ENCODE measurements at regions not wholly inside any gene's neighbourhood (a gene's known extent, or its start where the extent isn't known, plus 50 kb on each side); places are given as distances from the start of the nearest gene placed in this dataset.
A peak's percentile ranks its signal among the peaks of the same experiment; 100 is the strongest.

- no peak overlapping the region for H2AFZ ChIP-seq (ENCODE audit: low read depth, low read length)
- H3K9ac ChIP-seq (ENCODE audit: low read length), result no peak overlapping the region
- no peaks in the 10 kb centered on the region for H4K20me1 ChIP-seq (ENCODE audit: insufficient read depth, low read length)
- H3K4me3 ChIP-seq (ENCODE audit: low read length), result no peak overlapping the region
- no peaks in the 10 kb centered on the region for H3K79me2 ChIP-seq (ENCODE audit: low read length)
- H3K4me1 ChIP-seq (ENCODE audit: low read length), result no peaks in the 10 kb centered on the region
- H3K27me3 ChIP-seq (ENCODE audit: low read depth, low read length), result no peaks in the 10 kb centered on the region; the same call in 1 of the 2 replicates
- no peak overlapping the region for H3K27ac ChIP-seq (ENCODE audit: low read length)
- H3K4me2 ChIP-seq (ENCODE audit: low read length), result no peak overlapping the region
- no peaks in the 10 kb centered on the region for H3K9me3 ChIP-seq (ENCODE audit: insufficient read depth, low read length)
- H3K36me3 ChIP-seq (replicated peaks; ENCODE audit: low read depth, low read length), result no peaks in the 10 kb centered on the region
- TF ChIP-seq EZH2phosphoT487 (IDR thresholded peaks at IDR 0.05; ENCODE audit: low read depth) (no peak), CTCF (IDR thresholded peaks at IDR 0.05; ENCODE audit: low read depth, low read length) (peak; percentile 78)
Observed at GRCh38 chr6:166106076-166106686, 61.5 kb downstream of the TBXT start.

GRCh38 chr6:166105341-166106075 is 62.1 kb downstream of the TBXT start:
- Histone ChIP-seq H3K4me1 (ENCODE audit: low read length) (no peaks in the 10 kb centered on the region), H3K4me2 (ENCODE audit: low read length) (no peak overlapping the region), H3K27me3 (ENCODE audit: low read depth, low read length) (no peaks in the 10 kb centered on the region; the same call in 1 of the 2 replicates), H3K9ac (ENCODE audit: low read length) (no peak overlapping the region), H3K9me3 (ENCODE audit: insufficient read depth, low read length) (no peaks in the 10 kb centered on the region), H3K36me3 (replicated peaks; ENCODE audit: low read depth, low read length) (no peaks in the 10 kb centered on the region), H3K79me2 (ENCODE audit: low read length) (no peaks in the 10 kb centered on the region), H2AFZ (ENCODE audit: low read depth, low read length) (no peak overlapping the region), H3K27ac (ENCODE audit: low read length) (no peak overlapping the region), H3K4me3 (ENCODE audit: low read length) (no peak overlapping the region), H4K20me1 (ENCODE audit: insufficient read depth, low read length) (no peaks in the 10 kb centered on the region)
- no peak for TF ChIP-seq CTCF (IDR thresholded peaks at IDR 0.05; ENCODE audit: low read depth, low read length)
- TF ChIP-seq EZH2phosphoT487 (IDR thresholded peaks at IDR 0.05; ENCODE audit: low read depth), result no peak

GRCh38 chr6:166104872-166105271 is 62.8 kb downstream of the TBXT start:
- Histone ChIP-seq H3K36me3 (replicated peaks; ENCODE audit: low read depth, low read length) (no peaks in the 10 kb centered on the region), H2AFZ (ENCODE audit: low read depth, low read length) (no peak overlapping the region), H3K9me3 (ENCODE audit: insufficient read depth, low read length) (no peaks in the 10 kb centered on the region), H3K4me1 (ENCODE audit: low read length) (no peaks in the 10 kb centered on the region), H4K20me1 (ENCODE audit: insufficient read depth, low read length) (no peaks in the 10 kb centered on the region), H3K79me2 (ENCODE audit: low read length) (no peaks in the 10 kb centered on the region), H3K27ac (ENCODE audit: low read length) (no peak overlapping the region), H3K9ac (ENCODE audit: low read length) (no peak overlapping the region), H3K4me3 (ENCODE audit: low read length) (no peak overlapping the region), H3K27me3 (ENCODE audit: low read depth, low read length) (no peaks in the 10 kb centered on the region; the same call in 1 of the 2 replicates), H3K4me2 (ENCODE audit: low read length) (no peak overlapping the region)
- no peak for TF ChIP-seq CTCF (IDR thresholded peaks at IDR 0.05; ENCODE audit: low read depth, low read length)
- TF ChIP-seq EZH2phosphoT487 (IDR thresholded peaks at IDR 0.05; ENCODE audit: low read depth), result no peak

- no peak overlapping the region for H3K27ac ChIP-seq (ENCODE audit: low read length)
- H4K20me1 ChIP-seq (ENCODE audit: insufficient read depth, low read length), result no peaks in the 10 kb centered on the region
- H3K4me2 ChIP-seq (ENCODE audit: low read length), result no peak overlapping the region
- no peaks in the 10 kb centered on the region for H3K79me2 ChIP-seq (ENCODE audit: low read length)
- TF ChIP-seq EZH2phosphoT487 (IDR thresholded peaks at IDR 0.05; ENCODE audit: low read depth), result no peak
- TF ChIP-seq CTCF (IDR thresholded peaks at IDR 0.05; ENCODE audit: low read depth, low read length), result no peak
- H3K27me3 ChIP-seq (ENCODE audit: low read depth, low read length), result no peaks in the 10 kb centered on the region
- H3K4me1 ChIP-seq (ENCODE audit: low read length), result no peaks in the 10 kb centered on the region
- no peak overlapping the region for H3K4me3 ChIP-seq (ENCODE audit: low read length)
- no peak overlapping the region for H3K9ac ChIP-seq (ENCODE audit: low read length)
- H3K36me3 ChIP-seq (replicated peaks; ENCODE audit: low read depth, low read length), result no peaks in the 10 kb centered on the region
- no peaks in the 10 kb centered on the region for H3K9me3 ChIP-seq (ENCODE audit: insufficient read depth, low read length)
- H2AFZ ChIP-seq (ENCODE audit: low read depth, low read length), result no peak overlapping the region
Observed at GRCh38 chr6:166104107-166104506, 63.5 kb downstream of the TBXT start.

Data from OCI-LY3 (cell line).